ENCODE measurements at regions not wholly inside any gene's neighbourhood (a gene's known extent, or its start where the extent isn't known, plus 50 kb on each side); places are given as distances from the start of the nearest gene placed in this dataset.
"Not testable (repeated sequence)": the region's sequence is repeated elsewhere in the genome, so short reads cannot be mapped to it uniquely, and the experiment has no call there.

- TF ChIP-seq CTCF (IDR thresholded peaks at IDR 0.05; ENCODE audit: low read depth, low read length); POLR2A (IDR thresholded peaks at IDR 0.05; ENCODE audit: extremely low read depth, insufficient read length): not testable (repeated sequence)
These were observed 140.7 kb downstream of the SMC2 start for GRCh38 chr9:104234632-104235337.
